AG08395 (cell line): ENCODE measurements at regions not wholly inside any gene's neighbourhood (a gene's known extent, or its start where the extent isn't known, plus 50 kb on each side); places are given as distances from the start of the nearest gene placed in this dataset.
"Not testable (repeated sequence)": the region's sequence is repeated elsewhere in the genome, so short reads cannot be mapped to it uniquely, and the experiment has no call there.

Source experiments
- DNase-seq: peaks from one replicate; pipeline ENCODE4 v3.0.0; 2012; ENCODE audit warnings: mixed read lengths, low spot score

DNA sequence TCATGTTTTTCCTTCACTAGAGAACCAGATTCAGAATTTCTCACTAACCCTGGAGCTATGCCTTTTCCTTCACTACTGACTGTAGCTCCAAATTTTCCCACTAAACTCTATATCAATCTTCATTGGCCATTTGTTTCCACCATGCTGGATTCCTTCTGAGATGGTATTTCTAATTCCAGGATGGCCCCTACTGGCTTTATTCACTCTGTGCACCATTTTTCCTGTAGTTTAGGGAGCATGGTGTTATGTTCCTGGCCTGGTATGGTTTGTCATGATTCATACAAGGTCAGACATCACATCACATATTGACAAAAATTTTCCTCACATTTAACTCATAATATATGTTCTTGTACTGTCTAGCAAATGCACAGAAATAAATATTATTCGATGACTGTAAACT lies 229.2 kb upstream of the TFPI start:
- no peak for DNase-seq

DNA sequence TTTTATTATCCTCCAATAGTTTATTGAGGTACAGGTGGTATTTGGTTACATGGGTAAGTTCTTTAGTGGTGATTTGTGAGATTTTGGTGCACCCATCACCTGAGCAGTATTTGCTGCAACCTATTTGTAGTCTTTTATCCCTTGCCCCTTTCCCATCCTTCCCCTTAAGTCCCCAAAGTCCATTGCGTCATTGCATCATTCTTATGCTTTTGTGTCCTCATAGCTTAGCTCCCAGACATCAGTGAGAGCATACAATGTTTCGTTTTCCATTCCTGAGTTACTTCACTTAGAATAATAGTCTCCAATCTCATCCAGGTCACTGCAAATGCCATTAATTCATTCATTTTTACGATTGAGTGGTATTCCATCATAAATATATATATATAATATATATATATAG lies 229.9 kb upstream of the TFPI start:
- not testable (repeated sequence) for DNase-seq

DNA sequence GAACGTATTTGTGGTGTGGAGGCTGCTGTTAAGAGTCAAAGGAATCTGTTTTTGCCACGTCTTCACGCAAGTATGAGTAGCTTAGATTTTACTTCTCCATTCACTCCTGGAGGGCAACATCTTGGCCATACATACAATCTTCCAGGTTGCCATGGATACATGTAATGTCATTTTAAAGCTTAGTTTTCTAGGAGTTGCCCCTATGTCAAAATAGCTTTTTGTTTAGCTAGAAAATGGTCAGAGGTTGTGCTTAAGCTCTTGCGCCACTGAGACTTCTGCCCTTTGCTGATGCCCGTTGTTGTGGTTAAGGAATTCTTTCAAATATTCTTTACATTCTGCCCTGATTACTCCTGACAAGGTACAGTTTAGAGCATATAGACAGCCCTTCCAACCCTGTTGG lies 245.4 kb upstream of the TFPI start:
- no peak for DNase-seq

DNA sequence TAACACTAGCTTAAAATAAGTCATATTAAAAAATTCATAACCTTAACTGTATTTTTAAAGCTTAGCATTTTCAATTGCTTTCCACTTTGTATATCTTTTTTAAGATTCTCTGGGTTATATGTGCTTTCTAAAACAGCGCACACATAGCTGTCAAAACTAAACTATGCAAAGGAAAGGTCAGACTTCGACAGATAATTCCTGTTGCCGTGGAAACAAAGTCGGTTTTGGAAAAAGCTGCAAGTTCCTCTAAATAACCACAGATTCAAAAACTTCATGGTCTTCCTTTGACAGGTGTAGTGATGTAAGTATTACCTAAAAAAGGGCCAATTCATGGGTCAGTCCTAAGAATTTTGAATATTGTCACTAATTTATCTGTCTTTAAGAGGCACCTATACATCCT lies 249.6 kb upstream of the TFPI start:
- DNase-seq = no peak

DNA sequence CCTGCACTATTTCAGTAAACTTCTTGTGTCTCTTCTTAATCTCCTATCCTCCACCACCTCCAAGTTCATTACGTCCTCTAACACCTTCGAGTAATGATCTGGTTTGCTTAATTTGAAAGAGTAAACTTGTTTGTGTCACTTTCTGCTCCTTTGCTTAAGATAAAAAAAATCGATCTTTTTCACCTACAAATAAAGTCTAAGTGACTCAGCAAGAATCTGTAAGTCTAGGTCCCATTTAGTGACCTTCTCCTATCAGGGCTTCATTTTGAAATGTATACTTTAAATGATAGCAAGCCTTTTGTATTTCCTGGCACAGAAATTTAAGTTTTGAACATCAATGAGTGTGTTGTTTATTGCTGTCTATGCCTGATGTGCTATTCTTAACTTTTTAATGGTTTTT lies 260.9 kb upstream of the TFPI start:
- DNase-seq = no peak

DNA sequence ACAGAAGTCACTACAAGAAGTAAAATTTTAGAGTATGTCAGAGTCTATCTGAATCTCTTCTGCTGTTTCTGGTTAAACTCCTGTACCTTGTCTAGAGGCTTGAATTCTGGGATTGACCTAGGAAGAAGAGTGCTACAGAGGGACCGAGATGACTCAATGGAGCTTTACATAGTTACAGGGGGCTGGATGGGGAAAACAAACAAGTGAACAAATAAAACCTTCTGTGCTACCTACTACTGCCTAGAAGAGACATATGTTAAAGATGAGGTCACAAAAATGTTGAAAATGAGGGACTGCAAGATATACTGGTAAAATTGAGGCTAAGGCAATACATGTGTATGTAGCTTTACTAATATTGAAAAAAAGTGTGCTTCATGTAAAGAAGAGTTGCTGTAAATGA lies 265.4 kb upstream of the TFPI start:
- DNase-seq = no peak

DNA sequence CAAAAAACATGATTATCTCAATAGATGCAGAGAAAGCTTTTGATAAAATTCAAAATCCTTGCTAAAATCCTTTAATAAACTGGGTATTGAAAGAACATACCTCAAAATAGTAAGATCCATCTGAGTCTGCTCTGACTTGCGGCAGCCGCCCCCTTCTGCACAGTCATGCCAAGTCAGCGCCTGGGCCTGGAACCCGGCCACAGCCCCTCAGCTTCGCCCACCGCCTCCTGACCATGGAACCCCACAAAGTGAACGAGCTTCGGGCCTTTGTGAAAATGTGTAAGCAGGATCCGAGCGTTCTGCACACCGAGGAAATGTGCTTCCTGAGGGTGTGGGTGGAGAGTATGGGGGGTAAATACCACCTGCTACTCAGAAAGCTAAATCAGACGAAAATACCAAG lies 270.9 kb upstream of the TFPI start:
- DNase-seq = no peak

DNA sequence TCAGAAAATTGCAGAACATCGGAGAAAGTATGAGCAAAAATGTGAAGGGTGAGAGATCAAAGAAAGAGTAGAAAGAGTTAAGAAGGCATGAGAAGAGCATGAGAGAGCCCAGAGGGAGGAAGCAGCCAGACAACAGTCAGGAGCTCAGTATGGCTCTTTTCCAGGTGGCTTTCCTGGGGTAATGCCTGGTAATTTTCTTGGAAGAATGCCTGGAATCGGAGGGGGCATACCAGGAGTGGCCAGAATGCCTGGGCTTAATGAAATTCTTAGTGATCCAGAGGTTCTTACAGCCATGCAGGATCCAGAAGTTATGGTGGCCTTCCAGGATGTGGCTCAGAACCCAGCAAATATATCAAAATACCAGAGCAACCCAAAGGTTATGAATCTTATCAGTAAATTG lies 271.8 kb upstream of the TFPI start:
- DNase-seq = peak; percentile 9

DNA sequence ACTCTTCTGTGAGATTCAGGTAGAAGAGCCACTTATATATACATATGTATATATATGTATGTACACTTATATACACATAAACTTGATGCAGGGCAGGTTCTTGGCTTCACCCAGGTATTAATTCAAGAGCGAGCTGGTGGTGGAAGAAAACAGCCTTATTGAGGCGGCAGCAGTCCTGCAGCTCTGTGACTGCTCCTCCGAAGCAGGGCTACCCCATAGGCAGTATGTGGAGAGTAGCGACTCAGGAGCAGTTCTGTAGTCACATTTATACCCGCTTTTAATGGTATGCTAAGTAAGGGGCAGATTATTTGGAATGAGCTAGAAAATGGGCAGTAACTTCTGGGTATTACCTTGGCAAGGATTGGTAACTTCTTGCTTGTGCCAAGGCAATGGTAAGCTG lies 280.6 kb upstream of the TFPI start:
- DNase-seq = no peak

DNA sequence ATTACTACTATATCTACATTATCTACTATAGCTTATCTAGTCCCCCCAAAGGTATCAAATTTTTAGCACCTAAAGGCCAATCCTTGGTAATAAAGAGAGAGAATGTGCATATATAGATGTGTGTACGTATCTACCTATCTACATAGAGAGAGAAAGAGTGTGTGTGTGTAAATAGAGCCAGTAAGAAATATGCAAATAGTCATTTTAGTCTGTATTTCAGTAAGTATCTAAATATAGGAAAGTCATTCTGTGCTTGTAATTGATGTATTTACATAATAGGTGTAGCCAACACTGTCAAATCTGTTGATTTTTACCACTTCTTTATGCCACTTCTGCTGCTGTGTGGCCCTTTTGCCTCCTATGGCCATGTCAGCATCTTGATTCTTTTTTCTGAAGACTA lies 284.5 kb upstream of the TFPI start:
- DNase-seq = no peak

DNA sequence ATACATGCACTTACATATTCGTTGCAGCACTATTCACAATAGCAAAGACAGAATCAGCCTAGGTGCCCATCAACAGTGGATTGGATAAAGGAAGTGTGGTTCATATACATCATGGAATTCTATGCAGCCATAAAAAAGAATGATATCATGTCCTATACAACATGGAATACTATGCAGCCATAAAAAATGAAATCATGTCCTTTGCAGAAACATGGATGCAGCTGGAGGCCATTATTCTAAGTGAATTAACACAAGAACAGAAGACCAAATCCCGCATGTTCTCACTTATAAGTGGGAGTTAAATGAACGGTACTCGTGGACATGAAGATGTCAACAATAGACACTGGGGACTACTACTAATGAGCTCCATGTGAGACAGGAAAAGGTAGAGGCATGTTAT lies 288.1 kb upstream of the TFPI start:
- no peak for DNase-seq

DNA sequence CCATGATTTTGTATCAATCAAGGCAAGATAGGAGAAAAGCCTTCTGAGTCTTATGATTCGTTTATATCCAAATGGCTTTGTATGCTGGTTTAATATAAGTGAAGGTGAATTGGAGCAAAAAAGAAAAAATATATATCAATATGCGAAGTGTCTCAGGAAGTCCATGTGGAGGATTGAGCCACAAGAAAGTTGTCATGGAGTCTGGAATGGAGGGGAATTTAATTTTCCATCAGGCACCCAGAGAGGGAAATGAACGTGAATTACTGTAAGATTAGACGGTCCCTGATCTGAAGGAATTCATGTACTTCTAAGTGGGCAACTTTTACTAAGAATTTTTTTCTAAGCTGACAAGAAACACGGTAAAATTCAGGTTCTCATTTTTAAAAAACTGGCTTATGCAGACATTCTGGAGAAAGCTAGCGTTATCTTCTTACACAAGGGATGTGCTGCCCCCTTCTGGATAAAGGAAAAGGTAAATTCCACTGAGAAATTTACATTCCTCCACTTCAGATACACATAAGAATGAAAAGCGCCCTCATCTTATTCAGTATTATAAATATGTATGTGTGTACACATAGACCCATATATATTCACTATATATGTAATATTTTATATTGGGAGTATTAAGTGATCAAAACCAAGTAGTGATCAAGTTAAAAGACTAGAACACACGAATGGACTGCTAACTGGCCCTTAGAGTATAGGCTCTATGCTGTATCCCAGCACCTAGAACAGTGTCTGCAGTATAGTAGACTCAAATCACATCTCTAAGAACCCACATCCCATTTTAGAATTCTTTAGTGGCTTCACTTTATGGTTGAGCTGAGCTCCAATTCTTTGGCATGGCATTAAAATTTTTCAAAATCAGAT lies 289.0 kb upstream of the TFPI start:
- DNase-seq = peak; percentile 55

DNA sequence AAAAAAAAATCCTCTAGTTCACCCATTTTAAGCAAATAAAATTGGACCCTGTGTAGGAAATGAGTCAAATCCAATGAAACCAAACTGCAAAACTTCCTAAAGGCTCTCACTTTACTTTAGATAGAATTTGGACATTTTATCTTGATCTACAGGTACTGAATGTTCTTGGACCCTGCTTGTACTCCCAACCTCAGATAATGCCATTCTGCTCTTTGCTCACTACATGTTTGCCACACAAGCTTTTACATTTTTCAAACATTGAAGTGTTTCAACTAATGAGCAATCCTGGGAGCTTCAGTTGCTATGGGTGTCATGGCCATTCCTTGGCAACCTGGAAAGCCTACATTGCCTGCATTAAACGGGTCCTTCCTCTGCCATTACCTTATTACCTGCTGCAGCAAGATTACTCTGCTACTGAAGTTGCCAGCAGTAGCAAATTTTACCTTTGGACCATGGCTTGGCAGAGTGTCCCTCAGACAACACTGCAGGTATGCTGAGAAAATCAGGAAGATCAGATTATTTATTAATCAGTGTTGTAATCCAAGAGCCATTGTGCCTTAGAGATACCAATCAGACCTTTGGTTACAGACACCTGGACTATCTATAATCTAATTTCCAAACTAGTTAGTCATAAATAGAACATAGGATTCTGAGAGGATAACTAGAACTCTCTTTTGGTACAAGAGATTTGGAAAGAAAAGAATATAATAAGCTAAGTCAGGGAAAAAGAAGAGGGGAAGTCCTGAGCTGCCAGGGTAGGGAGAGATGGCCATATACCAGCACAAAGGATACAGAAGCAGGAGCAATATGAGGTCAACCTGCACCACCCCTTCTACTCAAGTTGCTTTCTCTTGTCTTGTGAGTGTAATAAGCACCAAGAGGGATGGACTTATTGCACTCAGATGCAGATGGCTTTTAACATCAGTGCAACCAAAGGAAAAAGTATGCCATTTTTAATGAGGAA lies 293.3 kb upstream of the TFPI start:
- no peak for DNase-seq

DNA sequence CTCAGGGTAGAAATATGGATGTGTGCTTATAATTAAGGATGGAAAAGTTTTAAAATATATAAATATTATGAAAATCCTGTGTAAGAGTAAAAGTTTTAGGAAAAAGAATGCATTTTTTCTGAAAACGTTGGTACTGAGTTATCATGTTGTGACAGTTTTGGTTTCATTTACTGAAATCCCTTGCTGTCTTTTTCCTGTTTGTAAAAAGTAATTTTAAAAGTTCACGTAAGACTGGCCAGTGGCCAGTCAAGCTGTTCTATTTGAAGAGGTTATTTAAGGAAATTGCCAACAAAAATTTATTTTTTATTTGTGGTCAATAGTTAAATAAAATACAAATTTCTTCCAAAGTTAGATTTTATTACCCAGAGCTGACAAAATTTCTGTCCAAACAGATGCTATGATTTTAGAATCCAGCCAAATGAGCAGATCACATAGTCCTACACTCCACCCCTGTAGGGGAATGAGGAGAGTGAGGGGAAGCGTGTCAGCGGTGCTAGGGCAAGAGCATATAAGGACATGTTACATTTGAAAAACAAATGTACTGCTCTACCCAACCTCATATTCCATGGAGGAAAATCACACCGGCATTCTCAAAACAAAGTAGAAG lies 297.8 kb upstream of the TFPI start:
- DNase-seq = no peak

DNA sequence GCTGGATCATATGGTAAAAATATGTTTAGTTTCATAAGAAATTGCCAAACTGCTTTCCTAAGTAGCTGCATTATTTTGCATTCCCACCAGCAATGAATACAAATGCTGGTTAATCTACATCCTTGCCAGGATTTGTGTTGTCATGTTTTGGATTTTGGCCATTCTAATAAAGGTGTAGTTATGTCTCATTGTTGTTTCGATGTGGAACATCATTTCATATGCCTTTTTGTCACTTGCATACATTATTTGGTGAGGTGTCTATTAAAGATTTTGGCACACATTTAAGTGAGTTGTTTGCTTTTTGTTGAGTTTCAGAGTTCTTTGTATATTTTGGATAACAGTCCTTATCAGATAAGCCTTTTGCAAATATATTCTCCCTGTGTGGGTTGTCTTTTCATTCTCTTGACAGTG lies 299.2 kb upstream of the TFPI start:
- DNase-seq = no peak

DNA sequence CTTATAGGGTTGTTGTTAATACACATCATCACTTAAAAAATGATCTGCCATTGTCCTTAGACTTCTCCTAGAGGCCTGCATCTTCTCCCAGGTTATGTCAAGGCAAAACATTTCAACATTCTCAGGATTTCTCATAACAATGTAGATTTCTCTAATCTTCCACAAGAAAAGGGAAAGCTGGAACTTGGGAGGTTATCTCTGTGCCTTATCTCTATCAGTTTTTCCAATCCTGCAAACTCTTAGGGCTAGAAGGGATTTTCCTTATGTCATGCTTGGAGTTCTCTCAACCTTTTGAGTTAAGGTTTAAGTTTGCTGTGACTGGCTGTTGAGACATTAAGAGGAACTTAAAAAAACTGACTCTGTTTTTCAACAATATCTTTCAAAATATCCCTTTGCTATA lies 300.6 kb upstream of the TFPI start:
- no peak for DNase-seq

DNA sequence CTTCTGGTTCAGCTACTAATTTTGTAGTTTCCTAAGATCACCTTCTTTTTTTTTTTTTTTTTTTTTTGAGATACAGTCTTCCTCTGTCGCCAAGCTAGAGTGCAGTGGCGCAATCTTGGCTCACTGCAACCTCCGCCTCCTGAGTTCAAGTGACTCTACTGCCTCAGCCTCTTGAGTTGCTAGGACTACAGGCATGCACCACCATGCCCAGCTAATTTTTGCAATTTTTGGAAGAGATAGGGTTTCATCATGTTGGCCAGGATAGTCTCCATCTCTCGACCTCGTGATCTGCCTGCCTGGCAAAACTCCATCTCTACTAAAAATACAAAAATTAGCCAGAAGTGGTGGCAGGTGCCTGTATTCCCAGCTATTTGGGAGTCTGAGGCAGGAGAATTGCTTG lies 301.5 kb upstream of the TFPI start:
- DNase-seq = no peak

DNA sequence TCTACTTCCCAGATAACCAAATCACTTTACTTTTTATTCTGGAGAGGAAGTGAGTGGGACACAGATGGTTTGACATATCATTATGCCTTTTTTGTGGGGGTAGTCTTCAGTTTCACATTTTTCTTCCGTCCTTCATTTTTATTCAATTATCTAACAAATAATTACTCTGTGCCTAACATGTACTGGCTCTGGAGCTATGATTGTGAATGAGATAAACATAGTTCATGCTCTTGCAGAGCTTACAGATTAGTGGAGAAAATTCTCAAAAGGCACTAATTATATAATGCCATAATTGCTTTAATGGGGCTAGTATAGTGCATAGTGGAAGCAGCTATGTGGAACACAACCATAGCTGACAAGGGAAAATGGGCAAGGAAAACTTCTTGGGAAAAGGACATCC lies 303.6 kb upstream of the TFPI start:
- no peak for DNase-seq

DNA sequence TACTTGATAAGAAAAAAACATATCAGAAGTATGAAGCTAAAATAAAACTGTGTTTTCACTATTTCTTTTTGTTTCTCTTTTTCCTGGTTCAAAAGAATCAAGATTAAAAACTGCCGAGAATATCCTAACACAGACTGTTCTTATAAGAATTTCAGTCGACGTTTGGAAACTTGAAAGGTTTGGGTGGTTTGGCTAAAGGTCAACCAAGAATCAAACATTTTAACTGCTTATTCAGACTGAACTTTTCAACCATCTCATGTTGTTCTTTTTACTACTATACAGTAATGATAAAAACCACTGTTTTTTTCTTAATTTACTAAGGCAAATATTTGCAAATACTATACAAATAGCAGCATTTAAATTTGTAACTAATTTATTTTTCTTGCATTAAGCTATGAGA lies 308.5 kb upstream of the TFPI start:
- no peak for DNase-seq

DNA sequence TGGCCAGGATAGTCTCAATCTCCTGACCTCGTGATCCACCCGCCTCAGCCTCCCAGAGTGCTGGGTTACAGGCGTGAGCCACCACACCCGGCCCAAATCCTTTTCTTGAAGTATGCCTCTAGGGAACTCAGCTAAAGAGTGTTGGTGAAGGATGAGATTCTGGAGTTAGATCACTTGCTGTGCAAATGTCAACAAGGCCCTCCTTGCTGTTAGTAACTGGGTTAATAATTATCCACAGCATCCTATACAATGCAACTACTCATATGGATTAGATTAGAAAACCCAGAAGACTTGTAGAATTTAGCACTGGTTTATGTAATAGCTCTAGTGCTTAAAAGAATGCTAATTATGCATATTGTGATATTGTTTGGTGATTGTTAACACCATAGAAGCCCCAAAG lies 310.8 kb upstream of the TFPI start:
- no peak for DNase-seq

DNA sequence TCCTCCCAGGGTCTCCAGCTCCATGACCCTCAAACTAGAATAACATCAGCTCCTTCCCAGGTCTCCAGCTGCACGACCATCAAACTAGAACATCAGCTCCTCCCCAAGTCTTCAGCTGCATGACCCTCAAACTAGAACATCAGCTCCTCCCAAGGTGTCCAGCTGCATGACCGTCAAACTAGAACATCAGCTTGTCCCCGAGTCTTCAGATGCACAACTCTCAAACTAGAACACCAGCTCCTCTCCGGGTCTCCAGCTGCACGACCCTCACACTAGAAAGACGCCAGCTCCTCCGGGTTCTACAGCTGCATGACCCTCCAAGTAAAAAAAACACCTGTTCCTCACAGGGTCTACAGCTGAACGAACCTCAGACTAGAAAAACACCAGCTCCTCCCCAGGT lies 312.9 kb upstream of the TFPI start:
- no peak for DNase-seq

DNA sequence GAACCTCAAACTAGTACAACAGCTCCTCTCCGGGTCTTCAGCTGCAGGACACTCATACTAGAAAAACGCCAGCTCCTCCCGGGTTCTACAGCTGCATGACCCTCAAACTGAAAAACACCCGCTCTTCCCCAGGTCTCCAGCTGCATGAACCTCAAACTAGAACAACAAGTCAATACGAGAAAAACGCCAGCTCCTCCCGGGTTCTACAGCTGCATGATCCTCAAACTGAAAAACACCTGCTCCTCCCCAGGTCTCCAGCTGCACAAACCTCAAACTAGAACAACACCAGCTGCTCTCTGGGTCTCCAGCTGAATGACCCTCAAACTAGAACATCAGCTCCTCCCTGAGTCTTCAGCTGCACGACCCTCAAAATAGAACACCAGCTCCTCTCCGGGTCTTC lies 315.0 kb upstream of the TFPI start:
- no peak for DNase-seq

DNA sequence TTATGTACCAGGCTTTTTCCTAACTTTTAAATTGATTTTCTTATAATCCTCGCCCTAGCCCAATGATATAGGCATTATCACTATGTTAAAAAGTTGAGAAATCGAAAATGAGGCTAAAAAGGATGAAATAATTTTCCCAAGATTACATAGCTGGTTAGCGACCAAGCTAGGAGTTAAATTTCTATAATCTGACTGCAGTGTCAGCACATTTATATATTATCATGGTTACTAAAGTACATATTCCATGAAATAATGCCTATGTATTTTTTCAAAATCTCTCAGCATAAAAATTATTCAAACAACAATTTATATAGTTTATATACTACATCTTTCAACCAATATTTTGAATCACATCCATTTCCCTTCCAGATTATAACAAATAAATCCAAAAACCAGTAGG lies 317.3 kb upstream of the TFPI start:
- no peak for DNase-seq
